ENCODE measurements at regions not wholly inside any gene's neighbourhood (a gene's known extent, or its start where the extent isn't known, plus 50 kb on each side); places are given as distances from the start of the nearest gene placed in this dataset.

- no peaks in the 10 kb centered on the region for H3K4me1 ChIP-seq
- no peaks in the 10 kb centered on the region for H3K9me3 ChIP-seq
- no peaks in the 10 kb centered on the region for H3K36me3 ChIP-seq
- intact Hi-C loops (cut with DNase I): no loop called here
- no peak overlapping the region for H3K4me3 ChIP-seq
- DNase-seq (ENCODE audit: extremely low spot score): no peak
- 60% methylated on average over 2 of the region's 2 CpGs for WGBS
- H3K27me3 ChIP-seq: peaks cover 0 to 44% (median 0%) of the 10 kb centered on the region in 4 donors
- no peak overlapping the region for H3K27ac ChIP-seq (replicated peaks in 1 of 4)
- no peak for TF ChIP-seq EP300 (IDR thresholded peaks at IDR 0.05)
- TF ChIP-seq POLR2A (IDR thresholded peaks at IDR 0.05; ENCODE audit: low read depth): no peak
- no peak for TF ChIP-seq CTCF (IDR thresholded peaks at IDR 0.05)
- TF ChIP-seq POLR2AphosphoS5 (IDR thresholded peaks at IDR 0.05): no peak
These were observed 77.4 kb upstream of the TMEM45B start for GRCh38 chr11:129738242-129738641.

GRCh38 chr11:129739339-129739738 is 76.3 kb upstream of the TMEM45B start:
- intact Hi-C loops (cut with DNase I): no loop called here
- no peak overlapping the region for H3K4me3 ChIP-seq
- 90% methylated on average over 4 of the region's 4 CpGs for WGBS
- TF ChIP-seq CTCF (IDR thresholded peaks at IDR 0.05) (no peak), POLR2A (IDR thresholded peaks at IDR 0.05; ENCODE audit: low read depth) (no peak), POLR2AphosphoS5 (IDR thresholded peaks at IDR 0.05) (no peak), EP300 (IDR thresholded peaks at IDR 0.05) (no peak)
- no peaks in the 10 kb centered on the region for H3K36me3 ChIP-seq
- H3K27ac ChIP-seq (replicated peaks in 1 of 4): no peak overlapping the region
- DNase-seq (ENCODE audit: extremely low spot score): no peak
- H3K4me1 ChIP-seq: no peaks in the 10 kb centered on the region
- H3K9me3 ChIP-seq: no peaks in the 10 kb centered on the region
- peaks cover 0 to 37% (median 0%) of the 10 kb centered on the region in 4 donors for H3K27me3 ChIP-seq

- TF ChIP-seq POLR2A (IDR thresholded peaks at IDR 0.05; ENCODE audit: low read depth): no peak
- no peak for TF ChIP-seq EP300 (IDR thresholded peaks at IDR 0.05)
- TF ChIP-seq CTCF (IDR thresholded peaks at IDR 0.05): no peak
- no peak for TF ChIP-seq POLR2AphosphoS5 (IDR thresholded peaks at IDR 0.05)
- H3K36me3 ChIP-seq: no peaks in the 10 kb centered on the region
- intact Hi-C loops (cut with DNase I): no loop called here
- H3K4me3 ChIP-seq: no peak overlapping the region
- no peaks in the 10 kb centered on the region for H3K9me3 ChIP-seq
- peaks cover 0 to 37% (median 0%) of the 10 kb centered on the region in 4 donors for H3K27me3 ChIP-seq
- no peak for DNase-seq (ENCODE audit: extremely low spot score)
- H3K4me1 ChIP-seq: no peaks in the 10 kb centered on the region
- WGBS: 90% methylated on average over 4 of the region's 4 CpGs
- no peak overlapping the region for H3K27ac ChIP-seq (replicated peaks in 1 of 4)
These were observed 75.4 kb upstream of the TMEM45B start for GRCh38 chr11:129740125-129740719.

GRCh38 chr11:129743112-129743815 is 72.4 kb upstream of the TMEM45B start:
- Histone ChIP-seq H3K9me3 (no peaks in the 10 kb centered on the region), H3K4me3 (no peak overlapping the region), H3K27me3 (peaks cover 0 to 25% (median 0%) of the 10 kb centered on the region in 4 donors), H3K36me3 (no peaks in the 10 kb centered on the region), H3K4me1 (no peaks in the 10 kb centered on the region), H3K27ac (replicated peaks in 1 of 4) (no peak overlapping the region)
- DNase-seq (ENCODE audit: extremely low spot score): no peak
- TF ChIP-seq POLR2A (IDR thresholded peaks at IDR 0.05; ENCODE audit: low read depth): no peak
- no peak for TF ChIP-seq CTCF (IDR thresholded peaks at IDR 0.05)
- no peak for TF ChIP-seq EP300 (IDR thresholded peaks at IDR 0.05)
- no peak for TF ChIP-seq POLR2AphosphoS5 (IDR thresholded peaks at IDR 0.05)
- 79% methylated on average over 25 of the region's 25 CpGs for WGBS
- intact Hi-C loops (cut with DNase I): no loop called here

Data from esophagus muscularis mucosa (tissue), 4 donors.